Spinal cord (tissue), 9 donors: ENCODE measurements at regions not wholly inside any gene's neighbourhood (a gene's known extent, or its start where the extent isn't known, plus 50 kb on each side); places are given as distances from the start of the nearest gene placed in this dataset.

Source experiments
- DNase-seq, 6 donors: peaks; one replicate each; pipeline versions ENCODE4 v3.0.0 to v3.0.0-alpha.2; 2013 to 2015; ENCODE audit warnings: low spot score in 6 of 6, low read depth in 4 of 6
- H3K27ac ChIP-seq: one replicate; pipeline ENCODE4 v1.5.1; 2013; ENCODE audit warnings: low read depth, low read length, control low read depth
- H3K27me3 ChIP-seq: one replicate; pipeline ENCODE4 v1.6.1; 2013; ENCODE audit warnings: low read length; ENCODE audit not compliant: control insufficient read depth, insufficient read depth
- H3K36me3 ChIP-seq: one replicate; pipeline ENCODE4 v1.6.1; 2013; ENCODE audit warnings: low read length; ENCODE audit not compliant: control insufficient read depth, insufficient read depth
- H3K4me1 ChIP-seq: one replicate; pipeline ENCODE4 v1.6.1; 2013; ENCODE audit warnings: low read length; ENCODE audit not compliant: control insufficient read depth, insufficient read depth
- H3K4me3 ChIP-seq: one replicate; pipeline ENCODE4 v1.5.1; 2013; ENCODE audit warnings: low read depth, low read length, control low read depth
- H3K9me3 ChIP-seq: one replicate; pipeline ENCODE4 v1.6.1; 2013; ENCODE audit warnings: low read length; ENCODE audit not compliant: control insufficient read depth, insufficient read depth
- WGBS: methylation state at CpG from one replicate; pipeline ENCODE4 v1.1.5; 2013; ENCODE audit warnings: missing lambda C conversion rate; ENCODE audit not compliant: insufficient coverage; 5-methylcytosine and 5-hydroxymethylcytosine counted together
- donor health status: healthy.

DNA sequence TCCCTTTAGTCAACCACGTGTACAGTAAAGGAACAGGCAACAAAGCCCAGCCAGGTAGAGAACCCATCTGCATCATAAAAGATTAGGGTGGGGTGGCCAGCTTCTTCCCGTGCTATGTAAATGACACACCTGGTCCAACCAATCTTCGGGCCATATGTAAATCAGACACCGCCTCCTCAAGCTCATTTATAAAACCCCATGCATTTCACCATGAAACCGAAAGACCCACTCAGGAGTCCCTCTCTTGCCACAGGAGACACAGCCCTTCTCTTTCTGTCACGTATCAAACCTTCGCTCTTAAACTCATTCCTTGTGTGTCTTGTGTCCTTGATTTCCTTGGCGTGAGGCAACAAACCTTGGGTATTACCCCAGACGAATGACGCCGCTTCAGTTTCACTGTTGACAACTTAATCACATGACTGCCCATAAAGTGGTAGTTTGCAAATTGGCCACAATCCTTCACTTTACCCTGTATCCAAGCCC lies 59.8 kb upstream of the TBPL2 start:
- 87% methylated on average over 11 of the region's 11 CpGs for WGBS
- Histone ChIP-seq H3K27ac (no peak overlapping the region), H3K36me3 (no peaks in the 10 kb centered on the region), H3K4me3 (no peak overlapping the region), H3K4me1 (no peaks in the 10 kb centered on the region), H3K27me3 (no peaks in the 10 kb centered on the region), H3K9me3 (no peaks in the 10 kb centered on the region)
- DNase-seq: no peak

DNA sequence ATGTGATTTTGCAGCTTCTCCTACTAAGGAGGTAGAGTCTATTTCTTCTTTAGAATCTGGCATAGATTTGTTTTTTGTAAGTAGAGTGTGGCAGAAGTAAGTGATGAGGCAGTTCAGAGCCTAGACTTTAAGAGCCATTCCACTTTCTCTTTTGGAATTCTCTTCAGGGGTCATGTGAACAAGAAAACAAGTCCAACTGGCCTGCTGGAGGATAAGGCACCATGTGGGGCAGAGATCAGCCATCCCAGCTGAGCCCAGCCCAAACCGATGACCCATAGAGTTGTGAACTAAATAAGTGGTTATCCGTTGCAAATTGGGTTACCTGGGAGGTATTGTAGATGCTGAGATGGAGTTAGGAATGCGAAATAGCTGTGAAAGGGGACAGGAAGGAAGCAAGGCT lies 60.3 kb upstream of the TBPL2 start:
- WGBS: 92% methylated on average over 3 of the region's 3 CpGs
- Histone ChIP-seq H3K9me3 (no peaks in the 10 kb centered on the region), H3K27ac (no peak overlapping the region), H3K4me3 (no peak overlapping the region), H3K4me1 (no peaks in the 10 kb centered on the region), H3K36me3 (no peaks in the 10 kb centered on the region), H3K27me3 (no peaks in the 10 kb centered on the region)
- DNase-seq: no peak

DNA sequence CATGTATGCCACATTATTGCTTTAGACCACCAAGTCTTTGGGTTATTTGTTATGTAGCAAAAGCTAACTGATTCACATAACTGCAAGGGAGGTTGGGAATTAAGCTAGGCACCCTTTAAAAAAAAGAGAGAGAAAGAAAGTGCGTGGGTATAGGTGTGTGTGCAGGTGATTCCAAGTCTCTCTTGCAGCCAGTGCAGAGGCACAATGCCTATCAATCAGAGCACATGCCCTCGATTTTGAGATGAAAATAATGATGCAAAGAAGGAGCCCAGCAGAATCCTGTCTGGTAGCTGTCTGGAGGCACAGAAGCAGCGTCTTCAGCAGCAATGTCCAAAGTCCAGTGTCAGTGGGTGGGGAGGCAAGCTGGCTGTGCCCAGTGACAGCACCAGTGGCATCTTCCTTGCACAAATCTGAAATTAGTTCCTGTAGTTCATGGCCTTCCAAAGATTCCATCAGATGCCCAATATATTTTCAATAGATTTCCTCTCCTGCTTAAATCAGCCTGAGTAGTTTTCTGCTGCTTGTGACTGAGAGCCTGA lies 62.4 kb upstream of the TBPL2 start:
- no peak overlapping the region for H3K27ac ChIP-seq
- H3K4me1 ChIP-seq: no peaks in the 10 kb centered on the region
- no peaks in the 10 kb centered on the region for H3K36me3 ChIP-seq
- no peak for DNase-seq
- no peak overlapping the region for H3K4me3 ChIP-seq
- no peaks in the 10 kb centered on the region for H3K9me3 ChIP-seq
- 91% methylated on average over 3 of the region's 3 CpGs for WGBS
- no peaks in the 10 kb centered on the region for H3K27me3 ChIP-seq

DNA sequence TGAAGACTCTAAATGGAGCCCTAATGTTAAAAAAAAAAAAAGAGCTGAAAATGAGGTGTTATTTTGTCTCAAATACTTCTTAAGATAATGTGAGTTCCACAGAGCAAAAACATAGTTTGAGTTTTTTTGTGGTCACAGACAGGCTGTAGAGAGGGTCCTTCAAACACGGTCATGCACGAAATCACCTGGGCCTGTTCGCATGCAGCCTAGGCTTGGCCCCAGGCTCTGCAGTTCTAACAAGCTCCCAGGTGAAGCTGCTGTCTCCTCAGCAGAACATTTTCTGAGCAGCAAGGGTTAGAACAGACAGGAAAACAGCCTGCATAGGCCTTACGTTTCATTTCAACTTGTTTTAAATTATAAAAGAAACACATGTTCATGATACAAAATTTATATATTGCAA lies 65.4 kb upstream of the TBPL2 start:
- Histone ChIP-seq H3K27me3 (no peaks in the 10 kb centered on the region), H3K27ac (no peak overlapping the region), H3K4me1 (no peaks in the 10 kb centered on the region), H3K9me3 (no peaks in the 10 kb centered on the region), H3K4me3 (no peak overlapping the region), H3K36me3 (no peaks in the 10 kb centered on the region)
- 100% methylated on average over 3 of the region's 4 CpGs for WGBS
- DNase-seq: no peak

DNA sequence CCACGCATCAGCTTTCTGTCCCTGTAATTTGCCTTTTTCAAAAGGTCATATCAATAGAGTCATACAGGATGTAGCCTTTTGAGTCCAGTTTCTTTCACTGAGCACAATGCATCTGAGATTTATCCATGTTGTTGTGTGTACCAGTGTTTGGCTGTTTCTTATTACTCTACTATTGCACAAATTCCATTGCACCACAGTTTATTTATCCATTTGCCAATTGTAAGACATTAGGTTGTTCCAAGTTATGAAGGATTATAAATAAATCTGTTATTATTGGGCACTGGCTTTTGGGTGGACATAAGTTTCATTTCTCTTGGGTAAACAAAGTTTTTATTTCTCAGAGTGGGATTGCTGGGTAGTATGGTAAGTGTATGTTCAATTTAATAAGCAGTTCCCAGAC lies 68.3 kb upstream of the TBPL2 start:
- DNase-seq: no peak
- H3K9me3 ChIP-seq: no peaks in the 10 kb centered on the region
- H3K4me1 ChIP-seq: no peaks in the 10 kb centered on the region
- H3K27me3 ChIP-seq: no peaks in the 10 kb centered on the region
- no peaks in the 10 kb centered on the region for H3K36me3 ChIP-seq
- H3K27ac ChIP-seq: no peak overlapping the region
- H3K4me3 ChIP-seq: no peak overlapping the region
- no CpG with 5 or more reads among the region's 1 CpG for WGBS

DNA sequence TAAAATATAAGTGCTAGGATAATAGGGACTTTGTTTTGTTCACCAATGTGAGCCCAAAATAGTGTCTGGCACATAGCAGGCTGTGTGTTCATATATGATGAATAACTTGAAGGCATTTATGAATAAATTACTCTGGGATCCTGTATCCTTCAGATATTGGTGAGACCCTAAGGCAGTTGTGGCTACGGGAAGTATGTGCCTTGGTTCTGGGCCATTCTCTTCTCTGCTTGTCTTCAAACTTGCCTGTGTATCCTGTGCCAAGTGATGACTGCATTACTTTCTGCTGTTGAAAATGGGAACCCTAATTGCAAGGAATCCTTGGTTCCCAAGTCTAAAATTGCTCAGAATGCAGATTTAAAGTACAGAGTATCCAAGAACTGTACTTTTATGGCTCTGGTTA lies 67.6 kb upstream of the KTN1 start:
- no peak overlapping the region for H3K27ac ChIP-seq
- no peaks in the 10 kb centered on the region for H3K27me3 ChIP-seq
- peaks cover 4% of the 10 kb centered on the region for H3K4me1 ChIP-seq
- no peak overlapping the region for H3K4me3 ChIP-seq
- no peaks in the 10 kb centered on the region for H3K36me3 ChIP-seq
- 64% methylated on average over 1 of the region's 1 CpG for WGBS
- no peaks in the 10 kb centered on the region for H3K9me3 ChIP-seq
- no peak for DNase-seq

DNA sequence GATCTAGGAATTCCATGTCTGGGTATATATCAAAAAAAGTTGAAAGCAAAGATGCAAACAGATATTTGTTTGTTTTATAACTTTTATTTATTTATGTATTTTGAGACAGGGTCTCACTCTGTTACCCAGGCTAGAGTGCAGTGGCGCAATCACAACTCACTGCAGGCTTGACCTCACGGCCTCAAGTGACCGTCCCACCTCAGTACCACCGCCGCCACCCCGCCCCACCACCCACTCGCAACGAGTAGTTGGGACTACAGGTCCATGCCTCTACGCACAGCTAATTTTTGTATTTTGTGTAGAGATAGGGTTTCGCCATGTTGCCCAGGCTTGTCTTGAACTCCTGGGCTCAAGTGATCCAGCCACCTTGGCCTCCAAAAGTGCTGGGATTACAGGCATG lies 66.5 kb upstream of the KTN1 start:
- Histone ChIP-seq H3K36me3 (no peaks in the 10 kb centered on the region), H3K9me3 (no peaks in the 10 kb centered on the region), H3K4me1 (peaks cover 4% of the 10 kb centered on the region), H3K4me3 (no peak overlapping the region), H3K27ac (no peak overlapping the region), H3K27me3 (no peaks in the 10 kb centered on the region)
- 100% methylated on average over 7 of the region's 10 CpGs for WGBS
- no peak for DNase-seq

DNA sequence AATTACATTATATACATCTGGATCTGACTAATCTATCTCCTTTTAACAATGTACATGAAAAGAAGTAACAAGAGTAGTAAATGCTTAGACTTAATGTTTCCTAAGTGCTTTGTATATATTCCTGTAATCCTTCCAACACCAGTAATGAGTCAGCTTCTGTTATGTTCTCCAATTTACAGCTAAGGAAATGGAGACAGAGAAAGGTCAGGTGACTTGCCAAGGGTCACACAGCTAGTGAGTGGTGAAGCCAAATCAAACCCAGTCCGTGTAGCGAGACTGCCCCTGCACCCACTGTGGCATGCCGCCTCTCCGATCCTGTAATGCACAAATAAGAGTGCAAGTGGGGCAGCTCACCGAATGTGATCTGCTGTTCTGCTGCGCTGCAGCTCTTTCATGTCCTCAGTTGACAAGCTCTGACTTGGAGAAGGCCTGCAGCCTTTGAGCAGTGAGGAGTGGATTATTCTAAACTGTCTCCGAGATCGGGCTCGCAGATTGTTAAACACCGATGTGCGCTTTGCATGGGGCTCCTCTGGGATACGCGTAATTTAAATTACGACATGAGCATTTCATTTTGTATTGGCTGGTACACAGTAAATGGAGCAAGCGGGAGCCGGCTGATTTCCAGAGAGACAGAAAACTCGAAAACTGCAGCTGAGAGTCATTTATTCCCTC lies 65.1 kb upstream of the KTN1 start:
- Histone ChIP-seq H3K36me3 (no peaks in the 10 kb centered on the region), H3K9me3 (no peaks in the 10 kb centered on the region), H3K27me3 (no peaks in the 10 kb centered on the region), H3K4me3 (no peak overlapping the region), H3K27ac (no peak overlapping the region), H3K4me1 (peaks cover 4% of the 10 kb centered on the region)
- DNase-seq: peak in 4 of 6 donors; percentile 6 to 89 (median 15)
- 50% methylated on average over 17 of the region's 17 CpGs for WGBS

DNA sequence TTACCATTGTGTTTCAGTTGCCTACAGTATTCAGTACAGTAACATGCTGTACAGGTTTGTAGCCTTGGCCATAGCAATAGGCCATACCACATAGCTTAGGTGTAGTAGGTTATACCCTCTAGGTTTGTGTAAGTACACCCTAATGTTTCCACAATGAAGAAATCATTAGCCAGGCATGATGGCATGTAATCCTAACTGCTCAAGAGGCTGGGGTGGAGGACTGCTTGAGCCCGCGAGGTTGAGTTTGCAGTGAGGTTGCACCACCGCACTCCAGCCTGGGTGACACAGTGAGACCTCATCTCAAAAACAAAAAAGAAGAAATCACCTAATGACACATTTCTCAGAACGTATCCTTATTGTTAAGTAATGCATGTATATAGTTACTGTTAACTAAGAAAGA lies 63.2 kb upstream of the KTN1 start:
- Histone ChIP-seq H3K27me3 (no peaks in the 10 kb centered on the region), H3K4me1 (peaks cover 4% of the 10 kb centered on the region), H3K4me3 (no peak overlapping the region), H3K9me3 (peaks cover 1% of the 10 kb centered on the region), H3K27ac (no peak overlapping the region), H3K36me3 (no peaks in the 10 kb centered on the region)
- no peak for DNase-seq
- no CpG with 5 or more reads among the region's 4 CpGs for WGBS

DNA sequence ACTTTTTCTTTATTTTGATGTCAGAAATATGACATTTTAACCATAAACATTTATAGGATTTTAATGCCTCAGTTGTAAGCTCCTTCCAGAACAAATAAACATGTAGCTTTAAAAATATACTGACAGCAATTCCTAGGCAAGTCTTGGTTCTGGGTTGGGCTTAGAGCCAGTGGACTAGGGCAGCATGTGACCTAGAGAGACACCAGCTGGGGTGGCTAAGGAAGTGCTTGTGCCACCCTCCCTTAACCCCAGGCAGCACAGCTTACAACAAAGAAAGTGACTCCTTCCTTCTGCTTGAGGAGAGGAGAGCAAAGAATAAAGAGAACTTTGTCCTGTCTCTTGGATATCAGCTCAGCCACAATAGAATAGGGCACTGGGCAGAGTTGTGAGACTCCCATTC lies 61.6 kb upstream of the KTN1 start:
- H3K27ac ChIP-seq: no peak overlapping the region
- no peaks in the 10 kb centered on the region for H3K27me3 ChIP-seq
- H3K4me3 ChIP-seq: no peak overlapping the region
- peaks cover 4% of the 10 kb centered on the region for H3K4me1 ChIP-seq
- no peak for DNase-seq
- no peaks in the 10 kb centered on the region for H3K36me3 ChIP-seq
- peaks cover 1% of the 10 kb centered on the region for H3K9me3 ChIP-seq
